Testis (tissue), 2 donors: ENCODE measurements at regions not wholly inside any gene's neighbourhood (a gene's known extent, or its start where the extent isn't known, plus 50 kb on each side); places are given as distances from the start of the nearest gene placed in this dataset.

Experiments used
- CTCF ChIP-seq, 3 experiments: fragments of 450-650 bp in 2 of 3; fragments of 200-600 bp in 1 of 3; sonication (generic) in 1 of 3; IDR thresholded peaks; one replicate each; pipeline ENCODE4 v1.5.1; 2016 to 2019; ENCODE audit warnings: antibody characterized with exemption in 3 of 3, mild to moderate bottlenecking in 2 of 3, moderate library complexity in 1 of 3
- POLR2A ChIP-seq: fragments of 450-650 bp; IDR thresholded peaks from one replicate; pipeline ENCODE4 v1.6.1; 2017; ENCODE audit warnings: antibody characterized with exemption, mild to moderate bottlenecking, moderate library complexity

GRCh38 chr2:19048593-19049266 lies 309.7 kb downstream of the OSR1 start:
- TF ChIP-seq CTCF (IDR thresholded peaks at IDR 0.05) (no peak), POLR2A (no peak)
